Stimulated activated CD4-positive, alpha-beta T cell treated with anti-CD3 and anti-CD28 coated beads, Interleukin-2, amount 100 ng/mL, for 24 hours (primary cell): ENCODE measurements at regions not wholly inside any gene's neighbourhood (a gene's known extent, or its start where the extent isn't known, plus 50 kb on each side); places are given as distances from the start of the nearest gene placed in this dataset.

Experiments
- DNase-seq, 2 donors: peaks; one replicate each; pipeline ENCODE4 v3.0.0-alpha.2; 2020

- no peak for DNase-seq
Measured at GRCh38 chr14:58861586-58861985, 223.8 kb downstream of the DACT1 start.

DNA sequence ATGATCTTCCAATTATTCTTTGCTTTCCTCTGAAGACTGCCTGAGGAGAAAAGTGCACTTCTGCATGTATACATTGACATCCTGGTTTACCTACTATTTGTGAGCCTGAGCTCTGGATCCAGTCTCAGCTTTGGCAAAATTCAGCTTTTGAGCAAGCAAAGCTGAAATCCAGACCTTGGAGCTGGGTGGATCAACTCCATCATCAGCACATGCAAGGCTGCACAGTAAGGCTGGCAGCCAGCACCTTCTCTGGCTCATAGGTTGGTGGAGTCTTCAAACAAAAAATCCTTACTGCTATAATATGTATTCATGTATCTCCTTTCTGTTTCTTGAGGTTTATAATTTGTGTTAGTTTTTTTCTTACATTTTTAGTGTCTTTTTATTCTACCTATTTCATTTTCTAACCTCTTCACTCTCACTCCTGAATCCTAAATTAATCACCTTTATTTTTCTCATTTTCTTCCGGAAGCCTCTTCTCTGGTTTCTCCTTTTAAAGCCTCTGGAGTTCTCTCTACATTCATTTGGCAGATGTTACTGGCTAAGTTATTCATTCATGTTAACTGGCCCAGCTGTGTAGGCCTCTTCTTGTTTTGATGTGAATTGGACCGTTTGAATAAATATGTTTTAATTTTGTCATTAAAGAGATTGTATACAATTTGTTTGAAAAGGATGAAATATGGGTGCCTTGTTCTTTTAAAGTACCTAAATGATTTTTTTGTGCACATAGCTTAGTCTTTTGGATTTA is 224.8 kb downstream of the DACT1 start:
- no peak for DNase-seq

DNA sequence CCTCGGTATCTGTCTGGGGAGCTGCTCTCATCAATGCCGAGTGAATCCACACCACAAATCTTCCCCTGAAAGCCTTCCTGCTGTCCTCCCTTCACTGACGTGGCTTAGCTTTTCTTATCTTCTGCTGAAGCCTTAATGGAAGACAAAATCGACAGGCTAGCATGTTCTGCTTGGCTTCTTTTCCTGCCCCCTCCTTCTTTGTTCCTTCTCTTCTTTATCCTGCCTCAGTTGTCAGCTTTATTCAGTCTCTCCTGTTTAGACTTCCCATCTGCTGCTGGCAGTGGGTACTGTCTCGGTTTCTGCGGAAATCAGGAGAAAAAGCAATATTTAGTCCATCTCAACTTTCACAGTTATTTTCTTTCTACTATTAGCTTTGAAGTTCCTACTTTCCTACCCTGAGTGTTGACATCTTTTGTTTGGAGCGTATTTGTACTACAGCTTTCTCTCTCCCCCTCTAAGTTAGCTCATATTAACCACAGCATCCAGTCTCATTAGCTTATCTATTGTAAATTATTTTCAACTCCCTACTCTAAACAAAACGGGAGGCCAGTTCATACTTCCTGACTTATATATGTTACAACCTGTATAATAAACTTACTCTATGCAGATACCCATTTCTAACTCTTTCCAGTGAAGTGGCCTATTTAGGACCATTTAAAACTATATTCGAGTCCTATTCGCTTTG is 226.0 kb downstream of the DACT1 start:
- DNase-seq: no peak

- no peak for DNase-seq
Measured at GRCh38 chr14:58864751-58865513, 227.2 kb downstream of the DACT1 start.

DNA sequence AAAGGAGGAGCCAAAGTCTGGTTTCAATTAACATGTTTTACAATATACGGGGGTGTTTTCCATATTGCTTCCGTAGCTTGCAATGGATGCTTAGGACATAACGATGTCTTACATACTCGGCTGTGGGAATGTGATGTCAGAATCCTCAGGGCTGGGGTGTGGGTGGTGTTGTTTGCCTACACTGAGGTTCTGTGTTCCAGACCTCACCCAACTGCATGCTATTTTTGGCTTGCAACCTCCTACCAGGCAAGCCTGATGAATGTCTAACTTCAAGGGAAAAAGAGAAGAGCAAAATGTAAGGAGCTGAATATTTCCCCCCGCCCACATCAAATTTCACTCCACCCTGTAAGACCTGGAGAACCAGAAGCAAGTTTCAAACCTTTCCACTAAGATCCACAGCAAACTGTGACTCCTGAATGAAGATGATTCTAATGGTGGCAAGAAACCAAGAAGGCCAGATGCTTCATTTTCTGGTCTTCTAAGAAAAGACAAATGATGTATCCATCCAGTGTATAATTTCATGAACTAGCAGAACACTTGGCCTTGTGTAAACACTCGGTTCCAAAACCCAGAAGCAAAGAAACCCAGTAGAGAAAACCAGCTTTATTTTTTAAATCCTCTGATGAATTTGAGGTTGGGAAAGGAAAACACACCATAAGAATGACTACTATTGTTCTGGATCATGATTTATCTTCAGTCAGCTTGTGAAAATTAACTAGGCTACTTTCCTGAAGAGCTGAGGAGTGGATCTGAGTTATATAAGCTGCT is 227.9 kb downstream of the DACT1 start:
- no peak for DNase-seq

- no peak for DNase-seq
Measured at GRCh38 chr14:58866391-58866790, 228.6 kb downstream of the DACT1 start.

DNA sequence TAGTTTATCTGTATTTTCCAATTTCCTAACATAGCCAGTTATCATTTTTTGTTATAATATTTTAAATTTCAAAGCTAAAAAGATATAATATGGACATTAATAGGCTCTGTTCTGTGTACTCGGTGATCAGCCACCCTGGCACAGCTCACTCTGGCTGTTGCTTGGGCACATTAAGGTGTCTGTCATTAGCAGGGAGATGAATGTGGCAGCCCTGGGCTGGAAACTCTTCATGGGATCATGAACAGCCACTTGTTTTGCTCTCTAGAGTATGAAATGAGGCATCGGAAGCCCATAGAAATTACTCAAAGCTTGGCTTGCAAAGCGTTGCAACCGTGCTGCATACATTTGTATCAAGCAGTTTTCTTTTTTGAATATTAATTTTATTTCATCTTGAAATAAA is 233.2 kb downstream of the DACT1 start:
- DNase-seq: no peak

DNA sequence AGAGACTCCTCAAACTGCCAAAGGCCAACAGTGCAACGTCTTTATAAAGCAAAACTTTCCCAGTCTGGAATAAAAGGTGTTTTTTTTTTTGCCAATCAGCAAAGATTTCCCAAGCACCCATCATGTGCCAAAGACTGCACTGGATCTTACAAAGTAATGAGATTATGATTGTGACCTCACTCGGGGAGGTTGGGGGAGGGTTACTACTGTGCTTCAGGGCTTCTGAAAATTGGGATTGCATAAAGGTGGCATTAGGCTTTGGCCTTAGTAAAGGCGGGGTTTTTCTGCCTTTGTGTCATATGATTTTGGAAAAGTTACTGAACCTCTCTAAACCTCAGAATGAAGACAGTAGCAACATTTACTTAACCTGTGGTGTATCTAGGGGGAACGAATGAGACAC is 233.8 kb downstream of the DACT1 start:
- no peak for DNase-seq

- no peak for DNase-seq
Measured at GRCh38 chr14:58872061-58872460, 234.3 kb downstream of the DACT1 start.

DNA sequence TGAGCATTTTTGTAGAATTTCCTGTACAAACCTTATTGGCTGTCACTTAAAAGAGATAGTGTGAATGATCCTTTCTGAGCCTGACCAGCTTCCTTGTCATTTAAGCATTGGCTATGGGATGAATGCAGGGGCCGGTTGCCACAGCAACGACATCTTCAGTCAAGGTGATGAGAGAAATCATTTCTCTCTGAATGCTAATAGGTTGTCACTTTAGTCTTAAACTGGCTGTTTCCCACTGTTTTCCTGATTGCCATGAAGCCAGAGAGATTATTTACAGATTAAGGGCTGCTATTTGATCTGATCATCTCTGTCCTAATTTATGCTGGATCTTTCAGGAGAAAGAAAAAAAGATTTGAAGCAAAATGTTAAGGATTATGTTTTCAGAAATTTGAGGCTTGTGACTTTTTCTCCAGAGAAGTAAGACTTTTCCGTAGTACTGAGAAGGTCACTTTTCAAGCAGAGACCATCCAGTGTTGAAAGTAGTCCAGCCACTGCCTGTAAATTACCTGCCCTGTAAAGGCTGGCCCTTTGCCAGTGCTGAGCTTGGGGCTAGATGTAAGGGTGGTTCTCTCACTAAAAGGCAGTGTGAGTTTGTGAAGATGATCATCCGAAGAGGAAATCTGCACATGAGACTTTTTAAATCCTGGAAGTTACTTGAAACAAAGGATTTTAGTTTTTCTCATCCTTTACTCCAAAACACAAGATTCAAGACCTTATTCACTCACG is 235.6 kb downstream of the DACT1 start:
- no peak for DNase-seq

DNA sequence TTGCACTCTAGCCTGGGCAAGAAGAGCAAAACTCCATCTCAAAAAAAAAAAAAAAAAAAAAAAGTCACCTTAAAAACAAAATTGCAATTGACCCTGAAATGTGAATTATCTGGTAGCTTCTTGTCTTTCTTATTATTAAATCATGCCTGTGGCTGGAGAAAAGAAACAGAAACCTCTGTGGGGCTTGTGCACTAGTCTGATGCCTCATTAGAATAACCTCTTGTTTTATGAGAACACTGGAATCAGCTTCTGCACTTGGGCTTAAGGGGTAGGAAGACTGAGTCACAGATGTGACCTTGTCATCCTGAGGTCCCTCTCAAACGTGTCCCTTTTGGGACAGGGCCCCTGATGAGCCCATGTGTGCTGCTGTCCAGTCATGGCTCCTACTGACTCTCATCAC is 237.9 kb downstream of the DACT1 start:
- no peak for DNase-seq

- no peak for DNase-seq
Measured at GRCh38 chr14:58876608-58877007, 238.8 kb downstream of the DACT1 start.

DNA sequence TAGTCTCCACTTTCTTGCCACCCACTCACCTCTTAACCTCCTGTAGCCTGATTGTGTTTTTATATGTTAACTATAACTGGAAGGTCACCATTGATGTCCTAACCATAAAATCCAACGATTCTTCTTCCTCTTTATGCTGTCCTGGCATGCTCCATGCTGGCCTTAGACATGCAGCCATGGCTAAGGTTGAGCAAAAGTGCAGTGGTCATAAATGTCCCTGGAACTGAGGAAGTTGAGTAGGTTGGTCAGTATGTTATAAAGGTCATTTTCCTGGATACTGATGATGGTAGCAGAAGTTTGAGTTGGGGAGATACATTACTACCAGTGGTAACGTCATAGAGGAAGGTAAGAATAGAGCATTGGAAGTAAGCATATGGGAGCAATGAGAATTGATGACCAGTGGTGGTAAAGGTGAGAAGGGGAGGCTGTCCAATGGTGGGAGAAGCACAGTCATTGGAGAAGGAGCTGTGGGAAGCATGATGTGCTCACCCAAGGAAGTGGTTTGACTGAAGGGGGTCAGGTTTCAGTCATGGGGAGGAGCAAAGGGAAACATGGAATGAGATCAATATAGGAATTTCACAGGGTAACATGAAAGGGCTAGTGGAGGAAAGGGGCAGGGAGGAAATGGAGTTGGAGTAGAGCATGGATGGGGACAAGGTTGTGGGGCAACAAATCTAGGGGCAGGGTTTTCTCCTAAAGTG is 240.8 kb downstream of the DACT1 start:
- DNase-seq: no peak

GRCh38 chr14:58881433-58881832 is 243.7 kb downstream of the DACT1 start:
- DNase-seq: no peak

DNA sequence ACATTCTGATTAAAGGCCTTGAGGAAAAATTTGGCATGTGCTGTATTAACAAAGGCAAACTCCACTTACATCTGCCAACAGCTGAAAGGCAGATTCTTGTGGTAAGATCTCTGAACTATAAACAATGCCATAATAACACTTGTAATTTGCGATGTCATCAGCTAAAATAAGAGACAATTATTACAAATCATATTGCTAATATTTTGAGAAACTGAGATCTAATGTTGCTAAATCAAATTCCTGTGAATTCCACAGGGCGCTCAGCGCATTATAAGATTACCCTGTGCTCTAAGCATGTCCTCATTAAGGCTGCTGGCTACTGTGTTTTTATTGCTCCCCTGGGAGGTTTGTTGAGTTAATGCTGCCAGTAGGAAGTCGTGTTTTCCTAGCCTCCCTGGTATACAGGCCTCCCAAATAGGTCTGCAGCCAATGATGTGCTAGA is 244.8 kb downstream of the DACT1 start:
- no peak for DNase-seq

DNA sequence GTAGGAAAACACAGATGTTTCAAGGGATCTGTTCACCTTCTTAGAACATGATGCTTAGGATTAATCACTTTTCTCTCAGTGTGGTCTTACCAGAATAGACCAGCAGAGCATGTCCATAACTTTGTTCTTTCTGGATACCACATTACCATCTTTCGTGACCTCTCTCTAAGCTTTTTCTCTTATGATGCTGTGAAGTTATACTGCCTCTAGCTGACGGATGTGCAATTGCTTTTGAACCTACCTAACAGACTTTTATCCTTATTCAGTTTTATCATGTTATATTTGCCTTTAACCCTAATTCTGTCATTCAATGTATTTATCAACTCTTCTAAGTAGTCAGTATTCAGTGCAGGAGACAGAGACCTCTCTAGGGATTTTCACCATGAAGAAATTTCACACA is 246.7 kb downstream of the DACT1 start:
- no peak for DNase-seq

DNA sequence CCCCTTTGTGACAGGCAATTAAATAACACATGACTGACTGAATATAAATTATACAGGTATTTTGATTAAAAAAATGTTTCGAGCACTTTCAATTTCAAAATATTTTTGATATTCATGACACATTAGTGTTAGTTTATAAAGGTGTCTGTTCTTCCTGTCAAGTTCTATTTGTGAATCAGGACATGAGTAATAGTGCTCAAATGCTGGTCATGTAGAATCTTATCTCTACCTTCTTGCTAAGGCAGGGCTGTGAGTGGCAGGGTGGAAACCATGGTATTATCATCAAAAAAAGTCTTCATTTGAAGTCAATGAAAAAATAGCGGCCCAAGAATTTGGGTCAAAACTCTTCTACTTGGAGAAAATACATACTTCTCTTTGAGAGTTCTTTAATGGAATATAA is 250.2 kb downstream of the DACT1 start:
- no peak for DNase-seq

DNA sequence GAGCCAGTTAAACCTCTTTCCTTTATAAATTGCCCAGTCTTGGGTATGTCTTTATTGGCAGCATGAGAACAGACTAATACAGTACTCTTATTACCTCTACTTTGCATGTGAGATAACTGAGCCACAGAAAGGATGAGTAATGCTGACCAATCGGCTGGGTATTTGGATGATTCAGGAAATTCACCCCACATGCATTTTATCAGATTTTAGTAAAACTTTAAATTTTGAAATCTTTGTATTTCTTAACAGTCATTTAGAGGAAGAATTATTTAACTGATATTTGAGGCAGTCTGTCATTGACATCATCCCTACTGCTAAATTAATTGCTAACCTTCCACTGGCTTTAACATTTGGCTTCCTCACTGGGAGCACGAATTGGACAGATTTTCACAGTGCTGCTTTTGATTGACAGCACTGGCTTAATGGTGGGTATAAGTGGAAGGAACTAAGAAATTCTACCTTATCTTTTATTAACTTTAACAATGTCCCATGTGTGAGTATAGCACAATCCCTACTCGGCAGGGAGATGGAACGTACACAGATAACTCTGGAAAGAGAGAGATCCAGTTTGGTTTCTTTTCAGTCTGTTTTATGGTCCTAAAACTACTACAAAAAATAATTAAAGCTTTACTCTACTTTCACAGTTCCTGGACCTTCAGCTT is 261.0 kb downstream of the DACT1 start:
- no peak for DNase-seq

- no peak for DNase-seq
Measured at GRCh38 chr14:58899317-58899713, 261.6 kb downstream of the DACT1 start.

GRCh38 chr14:58901826-58902225 is 264.1 kb downstream of the DACT1 start:
- DNase-seq: no peak

DNA sequence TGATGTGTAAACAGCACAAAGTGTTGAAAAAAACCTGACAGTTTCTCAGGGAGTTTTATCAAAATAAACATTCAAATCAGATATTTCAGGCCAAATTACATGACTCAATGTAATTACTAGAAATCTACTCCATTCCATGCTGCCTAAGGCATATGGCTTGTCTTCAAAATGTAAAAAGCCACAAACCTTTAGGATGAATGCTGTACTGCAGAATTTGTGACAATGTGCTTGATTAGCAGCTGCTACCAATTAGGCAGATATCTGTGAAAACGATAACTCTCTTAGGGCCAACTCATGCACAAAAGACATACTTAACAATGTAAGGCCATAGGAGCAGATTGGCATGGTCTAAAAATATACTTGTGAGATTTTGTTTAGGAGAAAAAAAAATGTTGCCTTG is 267.0 kb downstream of the DACT1 start:
- no peak for DNase-seq
